ENCODE measurements at regions not wholly inside any gene's neighbourhood (a gene's known extent, or its start where the extent isn't known, plus 50 kb on each side); places are given as distances from the start of the nearest gene placed in this dataset.

DNA sequence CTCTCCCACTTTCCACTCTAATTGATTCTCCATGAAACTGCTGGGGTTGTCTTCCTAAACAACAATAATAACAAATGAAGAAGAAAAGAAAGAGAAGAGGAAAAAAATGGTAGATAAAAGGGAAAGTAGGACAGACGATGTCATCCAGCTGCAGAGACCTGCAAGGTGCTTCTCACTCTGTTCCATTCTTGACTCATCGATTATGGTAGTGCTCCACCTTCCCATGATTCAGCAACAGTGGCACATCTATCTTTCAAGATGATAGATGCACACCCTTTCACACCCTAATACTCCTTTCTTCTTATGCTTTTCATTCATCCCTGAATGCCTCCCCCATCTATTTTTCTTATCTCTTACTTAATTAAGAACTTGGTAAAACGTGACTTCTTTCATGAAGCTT is 610.2 kb downstream of the NR4A2 start:
- ATAC-seq (no peak), DNase-seq (ENCODE audit: low spot score) (no peak)
- Mint-ChIP-seq H3K36me3 (no peaks in the 10 kb centered on the region), H3K9me3 (no peaks in the 10 kb centered on the region), H3K4me3 (no peak overlapping the region), H3K27me3 (ENCODE audit: low read depth) (no peaks in the 10 kb centered on the region), H3K4me1 (peaks cover 19% of the 10 kb centered on the region), H3K27ac (no peak overlapping the region)
- ChIA-PET POLR2A (no interaction called here), CTCF (no interaction called here)
- no peak for TF ChIP-seq ZBTB43 (CRISPR knock-in tag; IDR thresholded peaks at IDR 0.05)
- TF ChIP-seq ZNF396 (CRISPR knock-in tag; IDR thresholded peaks at IDR 0.05; ENCODE audit: borderline replicate concordance), result no peak
- TF ChIP-seq, protein P1, sequence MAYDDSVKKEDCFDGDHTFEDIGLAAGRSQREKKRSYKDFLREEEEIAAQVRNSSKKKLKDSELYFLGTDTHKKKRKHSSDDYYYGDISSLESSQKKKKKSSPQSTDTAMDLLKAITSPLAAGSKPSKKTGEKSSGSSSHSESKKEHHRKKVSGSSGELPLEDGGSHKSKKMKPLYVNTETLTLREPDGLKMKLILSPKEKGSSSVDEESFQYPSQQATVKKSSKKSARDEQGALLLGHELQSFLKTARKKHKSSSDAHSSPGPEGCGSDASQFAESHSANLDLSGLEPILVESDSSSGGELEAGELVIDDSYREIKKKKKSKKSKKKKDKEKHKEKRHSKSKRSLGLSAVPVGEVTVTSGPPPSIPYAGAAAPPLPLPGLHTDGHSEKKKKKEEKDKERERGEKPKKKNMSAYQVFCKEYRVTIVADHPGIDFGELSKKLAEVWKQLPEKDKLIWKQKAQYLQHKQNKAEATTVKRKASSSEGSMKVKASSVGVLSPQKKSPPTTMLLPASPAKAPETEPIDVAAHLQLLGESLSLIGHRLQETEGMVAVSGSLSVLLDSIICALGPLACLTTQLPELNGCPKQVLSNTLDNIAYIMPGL (CRISPR knock-in tag; IDR thresholded peaks at IDR 0.05), result no peak
- no peak for TF ChIP-seq CREB1 (CRISPR knock-in tag; IDR thresholded peaks at IDR 0.05)
- no peak for TF ChIP-seq SMAD3 (CRISPR knock-in tag; IDR thresholded peaks at IDR 0.05; ENCODE audit: borderline replicate concordance)
- no peak for TF ChIP-seq IRF2 (CRISPR knock-in tag; IDR thresholded peaks at IDR 0.05; ENCODE audit: borderline replicate concordance, low read depth)
- no peak for TF ChIP-seq FOXP4 (CRISPR knock-in tag; IDR thresholded peaks at IDR 0.05)
- TF ChIP-seq, protein P2, sequence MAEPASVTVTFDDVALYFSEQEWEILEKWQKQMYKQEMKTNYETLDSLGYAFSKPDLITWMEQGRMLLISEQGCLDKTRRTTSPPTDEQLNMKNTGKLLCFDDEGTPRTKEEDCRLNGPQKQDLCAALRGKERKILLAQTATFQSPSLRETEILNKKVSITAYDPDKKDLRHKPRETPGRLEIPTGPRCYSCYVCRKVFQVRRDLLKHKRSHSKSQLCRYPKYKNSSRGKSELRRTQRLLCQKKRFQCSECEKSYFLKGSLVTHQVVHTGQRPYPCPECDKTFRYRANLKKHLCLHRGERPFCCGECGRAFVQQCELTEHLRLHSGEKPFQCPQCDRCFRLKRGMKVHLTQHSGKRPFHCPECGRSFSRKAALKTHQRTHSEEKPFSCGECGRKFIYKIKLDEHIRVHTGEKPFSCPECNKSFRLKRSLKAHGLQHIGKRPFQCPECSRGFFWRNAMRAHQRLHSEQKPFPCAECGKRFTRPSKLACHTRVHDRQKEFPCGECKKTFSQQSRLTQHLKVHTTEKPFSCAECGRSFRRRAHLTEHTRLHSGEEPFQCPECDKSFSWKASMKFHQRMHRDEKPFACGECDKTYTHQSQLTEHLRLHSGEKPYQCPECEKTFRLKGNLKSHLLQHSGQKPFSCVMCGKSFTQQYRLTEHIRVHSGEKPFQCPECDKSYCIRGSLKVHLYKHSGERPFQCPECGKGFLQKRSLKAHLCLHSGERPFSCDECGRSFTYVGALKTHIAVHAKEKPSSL (CRISPR knock-in tag; conservative IDR thresholded peaks at IDR 0.05), result no peak
- no peak for TF ChIP-seq CBFB (CRISPR knock-in tag; IDR thresholded peaks at IDR 0.05; ENCODE audit: low read depth)
- TF ChIP-seq ZNF532 (CRISPR knock-in tag; IDR thresholded peaks at IDR 0.05; ENCODE audit: borderline replicate concordance), result no peak

- ChIA-PET POLR2A (no interaction called here), CTCF (no interaction called here)
- Mint-ChIP-seq H3K9me3 (no peaks in the 10 kb centered on the region), H3K4me3 (no peak overlapping the region), H3K4me1 (peaks cover 4% of the 10 kb centered on the region; the same call in 1 of the 2 replicates), H3K36me3 (no peaks in the 10 kb centered on the region), H3K27ac (0 out of 2 replicates have a peak overlapping the region, but pooled peaks have one; percentile 3), H3K27me3 (ENCODE audit: low read depth) (no peaks in the 10 kb centered on the region)
- TF ChIP-seq, protein P2 (CRISPR knock-in tag; conservative IDR thresholded peaks at IDR 0.05), result no peak
- TF ChIP-seq TEAD1 (CRISPR knock-in tag; IDR thresholded peaks at IDR 0.05), result no peak
- no peak for TF ChIP-seq FOXP4 (CRISPR knock-in tag; IDR thresholded peaks at IDR 0.05)
- ATAC-seq, result no peak
- DNase-seq (ENCODE audit: low spot score), result no peak
These were observed 616.8 kb downstream of the NR4A2 start for GRCh38 chr2:155715705-155716104.
